Panc1 (cell line): ENCODE measurements at regions not wholly inside any gene's neighbourhood (a gene's known extent, or its start where the extent isn't known, plus 50 kb on each side); places are given as distances from the start of the nearest gene placed in this dataset.

Experiments used
- ATAC-seq: fragments of 200-7000 bp; cut with Tn5 transposase; 2 replicates; pipeline ENCODE4 v1.9.1; 2020; ENCODE audit warnings: mild to moderate bottlenecking, moderate library complexity
- BruUV-seq: library from RNA; stranded (reverse); fragments of 400-500 nt; replicated peaks from 2 replicates; lab custom pipeline; 2021; lab: Mats Ljungman, UMichigan
- CTCF ChIA-PET: fragments of 300-600 bp; sonication (Branson Sonifier 250); formaldehyde crosslinking; loops from one replicate; lab custom pipeline; 2022; ENCODE audit warnings: antibody characterized with exemption; lab: Charles Lee
- POLR2A ChIA-PET: fragments of 300-600 bp; sonication (Branson Sonifier 250); formaldehyde crosslinking; loops from one replicate; lab custom pipeline; 2022; ENCODE audit warnings: antibody characterized with exemption; lab: Charles Lee
- DNase-seq: peaks from one replicate; pipeline ENCODE4 v3.0.0-alpha.2; 2010; ENCODE audit warnings: low read depth, low spot score
- H3K27ac ChIP-seq: 2 replicates; pipeline ENCODE4 v1.5.1; 2011; ENCODE audit warnings: mild to moderate bottlenecking, low read length, inconsistent platforms
- H3K27me3 ChIP-seq: fragments of 200-500 bp; sonication (Bioruptor generic); 2 replicates; pipeline ENCODE4 v1.6.0; 2014; ENCODE audit warnings: low read length, inconsistent platforms; ENCODE audit not compliant: control insufficient read depth, insufficient read depth
- H3K36me3 ChIP-seq: fragments of 200-500 bp; sonication (Bioruptor generic); 2 replicates; pipeline ENCODE4 v1.5.1; 2014; ENCODE audit warnings: inconsistent platforms, mild to moderate bottlenecking, low read length, moderate library complexity; ENCODE audit not compliant: control insufficient read depth, insufficient read depth
- H3K4me1 ChIP-seq: 2 replicates; pipeline ENCODE4 v1.5.1; 2011; ENCODE audit warnings: inconsistent platforms, mild to moderate bottlenecking, low read length, moderate library complexity; ENCODE audit not compliant: control insufficient read depth, insufficient read depth
- H3K4me3 ChIP-seq, 2 experiments: 2 replicates each; pipeline ENCODE4 v1.5.1; 2011 to 2012; ENCODE audit warnings: low read depth in 2 of 2, low read length in 2 of 2, mild to moderate bottlenecking in 2 of 2, inconsistent platforms in 1 of 2, moderate library complexity in 1 of 2
- H3K9me3 ChIP-seq: fragments of 200-500 bp; sonication (Bioruptor generic); 2 replicates; pipeline ENCODE4 v1.5.1; 2014; ENCODE audit warnings: low read depth, mild to moderate bottlenecking, inconsistent platforms, low read length, moderate library complexity; ENCODE audit not compliant: control insufficient read depth, insufficient read depth
- CTCF ChIP-seq: fragments of 450-650 bp; IDR thresholded peaks from 2 replicates; pipeline ENCODE4 v1.5.1; 2017; ENCODE audit warnings: mild to moderate bottlenecking
- POLR2AphosphoS5 ChIP-seq: IDR thresholded peaks from 2 replicates; pipeline ENCODE4 v1.6.1; 2012; ENCODE audit warnings: mild to moderate bottlenecking, low read depth, low read length, moderate library complexity
- SIN3A ChIP-seq: IDR thresholded peaks from 2 replicates; pipeline ENCODE4 v1.6.1; 2012; ENCODE audit warnings: low read depth, mild to moderate bottlenecking, low read length, moderate library complexity, borderline replicate concordance; ENCODE audit not compliant: insufficient read depth
- TCF7L2 ChIP-seq: IDR thresholded peaks from 2 replicates; pipeline ENCODE4 v1.6.1; 2011; ENCODE audit warnings: mild to moderate bottlenecking, low read depth, low read length, inconsistent platforms
- in situ Hi-C: cut with HindIII; loops from 2 replicates; pipeline ENCODE4 v1.10.0; 2016; ENCODE audit warnings: low sequenced_read_pairs, low pct_unique_long_range_greater_than_20kb
- intact Hi-C: fragments of 100-400 bp; cut with micrococcal nuclease; formaldehyde crosslinking; loops from one replicate; pipeline ENCODE4 v1.10.0; 2022; ENCODE audit not compliant: unreplicated experiment
- TF ChIP-seq, protein P1 (sequence below), 2 experiments: IDR thresholded peaks; 2 replicates each; pipeline ENCODE4 v1.6.1; 2011 to 2012; ENCODE audit warnings: low read depth in 2 of 2, control low read depth in 1 of 2, low read length in 1 of 2, mild to moderate bottlenecking in 1 of 2, moderate library complexity in 1 of 2; ENCODE audit not compliant: insufficient read depth in 1 of 2

GRCh38 chr10:121261665-121262064 is 336.6 kb downstream of the FGFR2 start:
- TF ChIP-seq CTCF (no peak), SIN3A (no peak), POLR2AphosphoS5 (no peak), TCF7L2 (no peak)
- TF ChIP-seq, protein P1, sequence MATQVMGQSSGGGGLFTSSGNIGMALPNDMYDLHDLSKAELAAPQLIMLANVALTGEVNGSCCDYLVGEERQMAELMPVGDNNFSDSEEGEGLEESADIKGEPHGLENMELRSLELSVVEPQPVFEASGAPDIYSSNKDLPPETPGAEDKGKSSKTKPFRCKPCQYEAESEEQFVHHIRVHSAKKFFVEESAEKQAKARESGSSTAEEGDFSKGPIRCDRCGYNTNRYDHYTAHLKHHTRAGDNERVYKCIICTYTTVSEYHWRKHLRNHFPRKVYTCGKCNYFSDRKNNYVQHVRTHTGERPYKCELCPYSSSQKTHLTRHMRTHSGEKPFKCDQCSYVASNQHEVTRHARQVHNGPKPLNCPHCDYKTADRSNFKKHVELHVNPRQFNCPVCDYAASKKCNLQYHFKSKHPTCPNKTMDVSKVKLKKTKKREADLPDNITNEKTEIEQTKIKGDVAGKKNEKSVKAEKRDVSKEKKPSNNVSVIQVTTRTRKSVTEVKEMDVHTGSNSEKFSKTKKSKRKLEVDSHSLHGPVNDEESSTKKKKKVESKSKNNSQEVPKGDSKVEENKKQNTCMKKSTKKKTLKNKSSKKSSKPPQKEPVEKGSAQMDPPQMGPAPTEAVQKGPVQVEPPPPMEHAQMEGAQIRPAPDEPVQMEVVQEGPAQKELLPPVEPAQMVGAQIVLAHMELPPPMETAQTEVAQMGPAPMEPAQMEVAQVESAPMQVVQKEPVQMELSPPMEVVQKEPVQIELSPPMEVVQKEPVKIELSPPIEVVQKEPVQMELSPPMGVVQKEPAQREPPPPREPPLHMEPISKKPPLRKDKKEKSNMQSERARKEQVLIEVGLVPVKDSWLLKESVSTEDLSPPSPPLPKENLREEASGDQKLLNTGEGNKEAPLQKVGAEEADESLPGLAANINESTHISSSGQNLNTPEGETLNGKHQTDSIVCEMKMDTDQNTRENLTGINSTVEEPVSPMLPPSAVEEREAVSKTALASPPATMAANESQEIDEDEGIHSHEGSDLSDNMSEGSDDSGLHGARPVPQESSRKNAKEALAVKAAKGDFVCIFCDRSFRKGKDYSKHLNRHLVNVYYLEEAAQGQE (IDR thresholded peaks at IDR 0.05; ENCODE audit: insufficient read depth in 1 of 2, low read depth in 2 of 2, low read length in 1 of 2): no peak
- no peak for ATAC-seq
- Histone ChIP-seq H3K4me1 (no peaks in the 10 kb centered on the region), H3K4me3 (no peak overlapping the region), H3K36me3 (no peaks in the 10 kb centered on the region), H3K27ac (no peak overlapping the region), H3K27me3 (no peaks in the 10 kb centered on the region), H3K9me3 (no peaks in the 10 kb centered on the region)
- ChIA-PET POLR2A (no interaction called here), CTCF (no interaction called here)
- no TSS peak for BruUV-seq
- DNase-seq: no peak
- intact Hi-C loops: no loop called here
- in situ Hi-C loops: no loop called here

GRCh38 chr10:121262774-121263430 is 335.3 kb downstream of the FGFR2 start:
- intact Hi-C loops: no loop called here
- CTCF ChIA-PET: no interaction called here
- Histone ChIP-seq H3K27me3 (no peaks in the 10 kb centered on the region), H3K36me3 (no peaks in the 10 kb centered on the region), H3K4me1 (no peaks in the 10 kb centered on the region), H3K27ac (no peak overlapping the region), H3K4me3 (no peak overlapping the region), H3K9me3 (no peaks in the 10 kb centered on the region)
- ATAC-seq (no peak), DNase-seq (no peak)
- no TSS peak for BruUV-seq
- no peak for TF ChIP-seq SIN3A
- TF ChIP-seq POLR2AphosphoS5: no peak
- no peak for TF ChIP-seq CTCF
- TF ChIP-seq, protein P1 (IDR thresholded peaks at IDR 0.05; ENCODE audit: insufficient read depth in 1 of 2, low read depth in 2 of 2, low read length in 1 of 2): no peak
- TF ChIP-seq TCF7L2: no peak
- in situ Hi-C loops: no loop called here
- POLR2A ChIA-PET: no interaction called here
